ENCODE measurements at regions not wholly inside any gene's neighbourhood (a gene's known extent, or its start where the extent isn't known, plus 50 kb on each side); places are given as distances from the start of the nearest gene placed in this dataset.

DNA sequence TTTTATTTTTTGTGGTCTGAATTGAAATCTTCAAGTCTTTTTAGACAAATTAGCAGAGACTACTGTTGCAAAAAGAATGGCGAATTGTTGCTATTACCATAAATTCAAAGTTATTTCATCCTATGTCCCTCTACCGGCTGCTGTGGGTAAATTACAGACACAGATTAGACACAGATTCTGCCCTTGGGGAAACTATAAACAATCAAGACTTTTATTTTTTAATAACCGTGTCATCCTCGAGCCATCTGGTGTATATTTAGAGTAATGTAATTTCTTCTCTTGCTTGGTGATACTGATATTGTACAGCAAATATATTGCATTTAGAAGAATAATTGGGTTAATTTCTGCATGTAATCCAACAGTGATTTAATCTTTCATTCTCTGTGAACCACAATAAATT is 228.0 kb upstream of the ADAMTSL1 start:
- Histone ChIP-seq H2AFZ (ENCODE audit: low read depth, low read length) (no peak overlapping the region), H3K9me3 (replicated peaks; ENCODE audit: control insufficient read depth, insufficient read depth, low read depth, low read length) (no peaks in the 10 kb centered on the region), H3K79me2 (ENCODE audit: control insufficient read depth, insufficient read depth, low read length) (no peaks in the 10 kb centered on the region), H3K4me2 (ENCODE audit: insufficient read depth, low read length) (no peak overlapping the region), H4K20me1 (replicated peaks; ENCODE audit: control insufficient read depth, insufficient read depth, low read length) (no peaks in the 10 kb centered on the region), H3K4me3 (no peak overlapping the region), H3K27ac (ENCODE audit: extremely low read depth, low read depth, low read length) (no peak overlapping the region), H3K9ac (ENCODE audit: insufficient read depth in 1 of 2, low read depth in 2 of 2, low read length in 2 of 2) (no peak overlapping the region), H3K4me1 (replicated peaks in 1 of 2; ENCODE audit: control insufficient read depth in 2 of 2, insufficient read depth in 2 of 2, low read length in 2 of 2) (no peaks in the 10 kb centered on the region), H3K36me3 (ENCODE audit: control insufficient read depth, insufficient read depth, low read length) (no peaks in the 10 kb centered on the region), H3K9me1 (ENCODE audit: control insufficient read depth, insufficient read depth, low read length) (no peaks in the 10 kb centered on the region), H3K27me3 (ENCODE audit: control insufficient read depth in 2 of 2, insufficient read depth in 2 of 2, low read length in 2 of 2) (no peaks in the 10 kb centered on the region)
- no peak for FAIRE-seq
- BruUV-seq (replicated peaks), result no TSS peak
- in situ Hi-C loops (cut with MboI) (no loop called here), intact Hi-C loops (cut with micrococcal nuclease) (no loop called here)
- ChIA-PET CTCF (ENCODE audit: low intra/inter-chr PET ratio) (no interaction called here), POLR2A (no interaction called here)
- no peak for ATAC-seq
- WGBS (ENCODE audit: insufficient coverage, low coverage, missing lambda C conversion rate), result 0% methylated on average over 4 of the region's 4 CpGs
- TF ChIP-seq FUS (optimal IDR thresholded peaks at IDR 0.05; ENCODE audit: low read depth, low read length), result no peak
- TF ChIP-seq ZSCAN32 (CRISPR knock-in tag; IDR thresholded peaks at IDR 0.05), result no peak
- TF ChIP-seq RBBP5 (IDR thresholded peaks at IDR 0.05; ENCODE audit: borderline replicate concordance, insufficient read depth, low read length, poor library complexity, severe bottlenecking), result no peak
- TF ChIP-seq RAD21 (CRISPR knock-in tag; conservative IDR thresholded peaks at IDR 0.05 in 1 of 2, IDR thresholded peaks at IDR 0.05 in 1 of 2), result no peak
- TF ChIP-seq RCOR1 (IDR thresholded peaks at IDR 0.05; ENCODE audit: borderline replicate concordance in 1 of 2, low read depth in 2 of 2, low read length in 2 of 2), result no peak
- no peak for TF ChIP-seq GABPB2 (CRISPR knock-in tag; conservative IDR thresholded peaks at IDR 0.05)
- no peak for TF ChIP-seq NR2F6 (CRISPR knock-in tag; IDR thresholded peaks at IDR 0.05)
- TF ChIP-seq RB1 (IDR thresholded peaks at IDR 0.05; ENCODE audit: low read depth), result no peak
- TF ChIP-seq EP400 (IDR thresholded peaks at IDR 0.05), result no peak
- DNase-seq (ENCODE audit: extremely low read depth in 1 of 4, low spot score in 3 of 4), result no peak

Measured in K562 (cell line).